GM18858 (cell line): ENCODE measurements at regions not wholly inside any gene's neighbourhood (a gene's known extent, or its start where the extent isn't known, plus 50 kb on each side); places are given as distances from the start of the nearest gene placed in this dataset.
"Not testable (repeated sequence)": the region's sequence is repeated elsewhere in the genome, so short reads cannot be mapped to it uniquely, and the experiment has no call there.

Source experiments
- ATAC-seq: cut with Tn5 transposase; IDR thresholded peaks from one replicate; pipeline ENCODE4 v1.9.1; 2021; ENCODE audit not compliant: unreplicated experiment

DNA sequence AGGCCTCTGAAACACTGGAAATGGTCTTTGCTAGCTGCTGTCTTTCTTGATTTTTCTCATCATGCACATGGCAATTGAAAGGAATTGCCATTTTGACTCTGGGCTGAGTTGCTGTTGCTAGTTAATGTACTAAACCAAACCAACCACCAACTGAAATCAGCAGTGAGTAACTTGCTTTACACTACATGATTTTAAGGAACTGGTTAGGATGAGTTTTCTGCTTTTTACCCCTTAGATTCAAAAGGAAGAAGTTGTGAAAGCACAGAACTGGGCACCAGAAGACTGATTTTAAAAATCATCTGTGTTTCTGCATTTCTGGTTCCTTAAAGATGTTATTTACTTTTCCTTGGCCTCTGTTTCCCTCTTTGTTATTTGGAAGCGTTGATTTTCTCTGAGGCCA is 361.9 kb downstream of the HLX start:
- no peak for ATAC-seq

DNA sequence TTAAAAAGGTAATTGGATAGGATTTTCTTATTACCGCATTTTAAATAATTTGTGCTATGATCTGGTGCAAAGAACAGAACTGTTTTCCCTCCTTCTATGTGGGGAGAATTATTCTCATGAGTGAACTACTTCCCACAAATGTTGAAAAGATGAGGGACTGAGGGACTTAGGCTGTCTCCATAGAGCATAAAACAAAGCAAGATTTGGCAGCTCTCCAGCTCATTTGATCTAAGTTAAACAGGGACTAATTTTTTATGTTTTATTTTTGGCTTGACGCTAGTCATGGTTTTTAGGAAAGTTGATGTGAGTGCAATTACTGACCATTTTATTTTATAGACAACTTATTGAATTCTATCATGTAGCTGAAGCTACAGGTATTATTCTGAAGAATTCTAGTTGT is 362.3 kb downstream of the HLX start:
- ATAC-seq: no peak

DNA sequence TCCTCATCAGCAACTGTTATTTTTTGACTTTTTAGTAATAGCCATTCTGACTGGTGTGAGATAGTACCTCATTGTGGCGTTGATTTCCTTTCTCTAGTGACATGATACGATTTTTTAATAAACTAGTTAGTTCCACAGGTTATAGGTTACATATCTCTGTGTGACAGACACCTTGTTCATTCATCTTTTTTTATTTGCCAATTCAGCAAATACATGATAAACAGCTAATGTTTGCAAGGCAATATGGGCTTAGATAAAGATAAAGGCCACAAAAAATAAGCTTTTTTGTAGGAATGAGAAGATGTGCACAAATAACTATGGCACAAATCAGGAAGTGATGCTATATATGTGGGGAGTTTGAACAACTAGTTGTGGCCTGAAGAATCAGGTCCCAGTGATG is 366.8 kb downstream of the HLX start:
- ATAC-seq: no peak

GRCh38 chr1:221246628-221247415 is 367.6 kb downstream of the HLX start:
- ATAC-seq: no peak

DNA sequence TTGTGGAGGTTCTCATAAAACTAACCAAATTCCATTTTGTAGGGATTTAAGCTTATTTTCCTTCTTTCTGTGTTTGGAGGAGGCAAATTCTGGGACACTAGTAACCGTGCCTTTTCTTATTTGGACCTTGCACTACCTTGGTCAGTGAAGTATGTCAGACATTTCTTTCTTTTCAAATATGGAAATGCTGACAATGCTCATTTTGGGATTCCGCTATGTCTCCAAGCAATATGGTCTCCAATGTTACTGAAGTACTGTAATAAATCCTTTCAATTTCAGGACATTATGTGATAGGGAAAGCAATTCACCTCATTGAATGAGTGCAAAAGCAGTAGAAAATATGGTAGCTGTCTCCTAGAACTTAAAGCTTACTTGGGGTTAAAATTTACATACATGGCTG is 372.3 kb downstream of the HLX start:
- ATAC-seq: no peak

- no peak for ATAC-seq
These were observed 375.6 kb downstream of the HLX start for GRCh38 chr1:221254813-221255212.

DNA sequence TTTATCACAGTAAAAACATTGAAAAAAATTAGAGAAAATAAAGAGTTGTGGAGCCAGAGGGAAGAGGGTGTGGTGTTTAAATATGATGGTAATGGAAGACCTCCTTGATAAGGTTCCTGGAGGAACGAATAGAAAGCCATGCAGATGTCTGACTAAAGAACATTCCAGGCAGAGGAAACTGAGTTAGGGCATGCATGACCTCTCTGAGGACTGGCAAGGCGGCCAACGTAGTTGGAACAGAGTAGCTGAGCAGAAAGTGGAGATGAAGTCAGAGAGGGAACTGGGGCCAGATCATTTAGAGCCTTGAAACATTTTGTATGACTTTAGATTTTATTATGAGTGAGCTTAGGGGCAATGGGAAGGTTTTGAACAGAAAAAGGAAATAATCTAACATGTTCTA is 377.5 kb downstream of the HLX start:
- no peak for ATAC-seq

- not testable (repeated sequence) for ATAC-seq
These were observed 378.3 kb downstream of the HLX start for GRCh38 chr1:221257548-221257947.

DNA sequence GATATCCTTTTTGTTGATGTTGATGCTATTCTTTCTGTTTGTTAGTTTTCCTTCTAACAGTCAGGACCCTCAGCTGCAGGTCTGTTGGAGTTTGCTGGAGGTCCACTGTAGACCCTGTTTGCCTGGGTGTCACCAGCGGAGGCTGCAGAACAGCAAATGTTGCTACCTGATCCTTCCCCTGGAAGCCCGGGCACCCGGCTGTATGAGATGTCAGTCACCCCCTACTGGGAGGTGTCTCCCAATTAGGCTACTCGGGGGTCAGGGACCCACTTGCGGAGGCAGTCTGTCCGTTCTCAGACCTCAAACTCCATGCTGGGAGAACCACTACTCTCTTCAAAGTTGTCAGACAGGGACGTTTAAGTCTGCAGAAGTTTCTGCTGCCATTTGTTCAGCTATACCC is 383.4 kb downstream of the HLX start:
- not testable (repeated sequence) for ATAC-seq

GRCh38 chr1:221263831-221264767 is 384.9 kb downstream of the HLX start:
- ATAC-seq: peak; percentile 93

GRCh38 chr1:221264848-221265247 is 385.6 kb downstream of the HLX start:
- no peak for ATAC-seq

DNA sequence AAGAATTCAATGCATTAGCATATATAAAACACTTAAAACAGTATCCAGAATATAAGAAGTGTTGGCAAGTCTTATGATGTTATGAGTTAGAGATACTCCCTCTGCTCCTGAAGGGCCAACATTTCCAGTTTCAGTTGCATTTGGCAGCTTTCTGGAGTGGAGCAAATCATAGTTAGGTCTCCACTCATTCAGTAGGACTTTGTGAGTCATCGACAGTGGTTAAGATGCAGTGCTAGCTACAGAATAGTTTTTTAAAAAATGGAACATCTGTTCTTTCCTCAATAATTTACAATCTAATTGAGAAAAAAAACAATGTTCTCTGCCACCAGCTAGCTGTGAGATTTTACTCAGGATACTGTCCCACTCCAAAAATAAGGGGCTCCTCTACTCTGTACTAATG is 389.1 kb downstream of the HLX start:
- no peak for ATAC-seq

DNA sequence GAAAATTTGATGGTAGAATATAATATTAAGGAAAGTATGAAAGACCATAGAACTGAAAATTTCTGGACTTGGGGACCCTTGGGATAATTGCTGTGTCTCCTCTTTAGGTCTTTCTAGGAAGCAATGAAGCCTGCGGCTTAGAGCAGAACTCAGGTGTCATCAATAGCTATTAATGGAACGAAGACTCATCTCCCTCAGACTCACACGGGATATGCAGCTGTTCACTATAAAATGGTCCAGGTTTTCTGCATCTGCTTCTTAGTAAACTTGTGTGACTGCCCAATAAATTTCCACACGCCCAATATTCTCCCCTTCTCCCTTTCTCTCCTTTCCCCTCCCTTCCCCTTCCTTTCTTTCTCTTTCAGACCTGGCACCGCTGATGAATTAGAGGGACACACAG is 392.5 kb downstream of the HLX start:
- no peak for ATAC-seq

DNA sequence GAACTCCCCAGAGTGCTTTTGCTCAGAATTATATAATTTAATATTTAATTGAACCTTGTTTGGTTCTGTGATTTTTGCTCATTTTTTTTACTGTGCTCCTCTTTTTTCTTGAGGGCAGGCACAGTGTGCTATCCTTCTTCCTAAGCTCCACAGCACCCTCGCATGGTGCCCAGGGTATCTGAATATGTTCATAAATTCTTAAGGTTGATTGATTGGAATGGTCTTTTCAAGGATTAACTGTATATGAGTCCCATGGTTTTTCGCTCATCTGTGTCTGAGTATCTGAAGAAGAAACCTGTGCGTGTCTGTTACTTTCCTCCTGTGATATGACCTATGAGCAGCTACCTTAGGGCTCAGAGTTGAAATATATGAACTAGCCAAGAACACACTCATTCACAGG is 393.7 kb downstream of the HLX start:
- no peak for ATAC-seq

DNA sequence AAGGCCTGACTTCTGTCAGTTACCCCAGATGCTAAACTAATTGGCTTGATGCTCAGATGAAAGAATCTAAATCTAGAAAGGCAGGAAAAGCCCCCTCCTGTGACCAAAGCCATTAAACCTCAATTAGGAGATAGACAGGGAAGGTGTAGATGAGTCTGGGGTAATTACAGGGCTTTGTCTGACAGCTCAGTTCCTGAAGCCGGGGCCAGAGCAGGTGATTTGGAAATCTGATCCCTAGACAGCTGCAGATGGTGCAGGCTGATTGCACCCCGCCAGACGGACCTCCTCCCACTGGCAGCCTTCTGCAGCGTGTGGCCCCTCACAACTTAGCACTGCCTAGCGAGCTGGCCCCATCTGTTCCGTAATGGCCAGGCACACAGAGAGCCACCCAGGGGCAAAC is 395.1 kb downstream of the HLX start:
- no peak for ATAC-seq

GRCh38 chr1:221276896-221277409 is 397.7 kb downstream of the HLX start:
- ATAC-seq: no peak

- ATAC-seq: no peak
These were observed 399.9 kb downstream of the HLX start for GRCh38 chr1:221279146-221279545.

DNA sequence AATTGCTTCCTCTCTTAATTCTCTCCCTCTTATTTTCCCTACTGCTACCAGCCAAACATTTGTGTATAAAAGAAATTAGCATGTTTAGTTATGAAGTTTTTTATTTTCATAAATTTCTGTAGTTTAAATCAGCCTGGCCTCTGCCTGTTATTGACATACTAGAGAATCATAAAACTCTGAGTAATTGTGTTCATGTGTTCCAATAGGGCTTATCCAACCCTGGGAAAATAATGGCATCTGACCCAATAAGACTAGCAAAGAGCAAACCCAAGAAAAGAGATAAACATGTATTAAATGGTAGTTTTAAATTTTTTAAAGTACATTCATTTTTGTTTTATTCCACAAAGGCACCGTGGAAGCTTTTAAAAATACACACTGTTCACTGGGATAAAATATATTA is 404.3 kb downstream of the HLX start:
- ATAC-seq: no peak

- ATAC-seq: no peak
These were observed 404.8 kb downstream of the HLX start for GRCh38 chr1:221284028-221284427.

DNA sequence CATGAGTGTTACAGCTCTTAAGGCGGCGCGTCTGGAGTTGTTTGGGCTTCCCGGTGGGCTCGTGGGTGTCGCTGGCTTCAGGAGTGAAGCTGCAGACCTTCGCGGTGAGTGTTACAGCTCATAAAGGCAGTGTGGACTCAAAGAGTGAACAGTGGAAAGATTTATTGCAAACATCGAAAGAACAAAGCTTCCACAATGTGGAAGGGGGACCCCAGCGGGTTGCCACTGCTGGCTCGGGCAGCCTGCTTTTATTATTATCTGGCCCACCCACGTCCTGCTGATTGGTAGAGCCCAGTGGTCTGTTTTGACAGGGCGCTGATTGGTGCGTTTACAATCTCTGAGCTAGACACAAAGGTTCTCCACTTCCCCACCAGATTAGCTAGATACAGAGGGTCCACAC is 405.7 kb downstream of the HLX start:
- ATAC-seq: not testable (repeated sequence)

- ATAC-seq: not testable (repeated sequence)
These were observed 406.4 kb downstream of the HLX start for GRCh38 chr1:221285458-221286210.
